D721Med (cell line): ENCODE measurements at regions not wholly inside any gene's neighbourhood (a gene's known extent, or its start where the extent isn't known, plus 50 kb on each side); places are given as distances from the start of the nearest gene placed in this dataset.

Experiments
- DNase-seq: peaks from one replicate; pipeline ENCODE4 v3.0.0; 2011; ENCODE audit warnings: low spot score; ENCODE audit not compliant: insufficient read length
- FAIRE-seq: peaks from 2 replicates; lab custom pipeline; 2011; peaks lifted over from hg19 to GRCh38; lab: Jason Lieb, UNC
- TF ChIP-seq, protein P1 (sequence below): IDR thresholded peaks from 2 replicates; pipeline ENCODE4 v1.5.1; 2012; ENCODE audit warnings: mild to moderate bottlenecking, control low read depth; ENCODE audit not compliant: insufficient read depth; ENCODE audit errors: missing control alignments

- FAIRE-seq (no peak), DNase-seq (no peak)
- TF ChIP-seq, protein P1, sequence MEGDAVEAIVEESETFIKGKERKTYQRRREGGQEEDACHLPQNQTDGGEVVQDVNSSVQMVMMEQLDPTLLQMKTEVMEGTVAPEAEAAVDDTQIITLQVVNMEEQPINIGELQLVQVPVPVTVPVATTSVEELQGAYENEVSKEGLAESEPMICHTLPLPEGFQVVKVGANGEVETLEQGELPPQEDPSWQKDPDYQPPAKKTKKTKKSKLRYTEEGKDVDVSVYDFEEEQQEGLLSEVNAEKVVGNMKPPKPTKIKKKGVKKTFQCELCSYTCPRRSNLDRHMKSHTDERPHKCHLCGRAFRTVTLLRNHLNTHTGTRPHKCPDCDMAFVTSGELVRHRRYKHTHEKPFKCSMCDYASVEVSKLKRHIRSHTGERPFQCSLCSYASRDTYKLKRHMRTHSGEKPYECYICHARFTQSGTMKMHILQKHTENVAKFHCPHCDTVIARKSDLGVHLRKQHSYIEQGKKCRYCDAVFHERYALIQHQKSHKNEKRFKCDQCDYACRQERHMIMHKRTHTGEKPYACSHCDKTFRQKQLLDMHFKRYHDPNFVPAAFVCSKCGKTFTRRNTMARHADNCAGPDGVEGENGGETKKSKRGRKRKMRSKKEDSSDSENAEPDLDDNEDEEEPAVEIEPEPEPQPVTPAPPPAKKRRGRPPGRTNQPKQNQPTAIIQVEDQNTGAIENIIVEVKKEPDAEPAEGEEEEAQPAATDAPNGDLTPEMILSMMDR: no peak
Measured at GRCh38 chr4:124873361-124874171, 161.0 kb upstream of the ANKRD50 start.

DNA sequence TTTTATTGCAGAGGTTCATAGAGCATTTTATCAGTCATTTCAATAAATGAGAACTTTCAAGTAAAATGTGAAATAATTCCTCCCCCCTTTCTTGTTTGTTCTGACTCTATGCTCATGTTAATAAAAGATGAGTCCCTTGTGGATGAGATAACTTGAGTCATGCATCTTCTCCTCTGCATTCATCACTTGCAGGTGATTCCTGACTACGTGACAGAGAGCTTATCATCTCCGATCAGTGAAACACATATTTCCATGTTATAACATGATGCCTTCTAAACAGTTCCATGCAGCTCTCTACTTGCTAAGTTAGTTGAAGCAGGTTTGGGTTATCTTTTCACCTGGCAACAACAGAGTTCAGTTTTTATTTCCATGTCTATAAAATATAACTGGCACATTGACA lies 160.1 kb upstream of the ANKRD50 start:
- TF ChIP-seq, protein P1: no peak
- FAIRE-seq: no peak
- DNase-seq: no peak

DNA sequence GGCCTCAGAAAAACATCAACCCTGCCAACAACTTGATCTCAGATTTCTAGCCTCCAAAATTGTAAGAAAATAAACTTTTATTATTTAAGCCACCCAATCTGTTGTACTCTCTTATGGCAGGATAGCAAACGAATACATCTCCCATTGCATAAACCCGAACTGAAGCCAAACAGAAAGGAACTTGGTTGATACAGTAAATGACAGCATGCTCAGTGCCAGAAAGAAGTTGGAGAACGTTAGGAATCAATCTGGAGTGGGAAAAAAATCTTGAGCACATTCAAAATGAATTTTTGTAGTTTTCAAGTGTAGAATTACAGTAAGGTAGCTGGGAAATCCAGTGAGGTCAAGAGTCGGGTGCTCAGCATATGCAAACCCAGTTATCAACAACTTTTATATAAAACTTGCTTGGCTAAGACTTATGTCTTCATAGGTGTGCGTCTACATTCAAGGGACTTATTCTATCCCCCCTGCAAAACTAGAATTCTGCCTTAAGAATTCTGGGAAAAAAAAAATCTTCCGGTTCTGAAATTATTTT lies 157.5 kb upstream of the ANKRD50 start:
- DNase-seq (no peak), FAIRE-seq (no peak)
- TF ChIP-seq, protein P1: no peak

DNA sequence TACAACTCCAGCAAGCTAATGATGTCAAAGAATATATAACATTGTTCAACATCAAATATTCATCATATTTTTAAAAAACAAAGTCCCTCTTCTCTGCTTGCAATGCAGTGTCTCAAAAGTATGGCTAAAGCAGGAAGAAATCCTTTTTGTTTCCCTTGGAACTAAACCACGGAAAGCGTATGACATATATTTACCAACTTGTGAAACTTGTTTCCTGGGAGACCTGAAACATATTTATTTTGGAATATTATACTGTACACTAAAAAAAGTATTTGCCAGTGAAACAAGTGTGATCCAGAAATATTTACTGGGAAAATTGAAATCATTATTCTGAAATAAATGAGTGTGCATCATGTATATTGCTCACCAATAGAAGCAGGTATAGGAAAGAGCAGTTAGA lies 156.0 kb upstream of the ANKRD50 start:
- FAIRE-seq (no peak), DNase-seq (no peak)
- TF ChIP-seq, protein P1: no peak

DNA sequence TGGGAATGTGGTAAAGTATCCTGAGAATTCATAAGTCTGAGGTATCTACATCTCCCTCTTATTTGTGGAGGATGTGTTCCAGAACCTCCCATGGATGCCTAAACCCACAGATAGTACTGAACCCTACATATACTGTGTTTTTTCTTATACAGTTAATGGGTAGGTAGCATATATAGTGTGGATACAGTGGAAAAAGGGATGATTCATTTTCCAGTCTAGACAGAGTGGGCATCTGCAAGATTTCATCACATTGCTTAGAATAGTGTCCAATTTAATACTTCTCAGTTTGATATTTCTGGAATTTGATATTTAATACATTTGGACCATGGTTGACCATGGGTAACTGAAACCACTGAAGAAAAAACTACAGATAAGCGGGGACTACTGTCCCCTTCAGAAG lies 155.0 kb upstream of the ANKRD50 start:
- FAIRE-seq (no peak), DNase-seq (no peak)
- TF ChIP-seq, protein P1: no peak

GRCh38 chr4:124866301-124866700 lies 153.8 kb upstream of the ANKRD50 start:
- TF ChIP-seq, protein P1: no peak
- FAIRE-seq (no peak), DNase-seq (no peak)

DNA sequence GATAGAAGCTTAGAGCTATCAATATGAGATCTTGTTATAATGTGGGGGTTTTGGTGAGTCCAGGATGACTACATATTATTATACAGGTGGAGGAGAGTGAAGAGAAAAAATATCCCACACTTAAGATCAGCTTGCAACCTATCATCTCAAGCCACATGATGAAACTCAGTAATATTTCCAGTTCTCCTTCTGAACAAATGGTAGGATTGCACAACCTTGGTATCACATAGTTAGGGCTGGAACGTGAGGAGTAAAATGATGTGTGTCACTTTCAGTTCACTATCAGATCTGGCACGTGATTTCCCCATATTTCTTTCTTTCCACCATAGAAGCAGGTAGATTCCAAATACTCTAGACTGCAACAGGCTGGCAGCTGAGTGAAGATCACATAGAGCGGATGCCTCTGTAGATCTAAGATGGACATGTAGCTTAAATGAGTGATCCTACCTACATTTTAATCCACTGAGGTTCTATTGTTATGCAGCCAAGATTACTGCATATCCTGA lies 150.6 kb upstream of the ANKRD50 start:
- DNase-seq (no peak), FAIRE-seq (no peak)
- TF ChIP-seq, protein P1: no peak
